GM18502 (cell line): ENCODE measurements at regions not wholly inside any gene's neighbourhood (a gene's known extent, or its start where the extent isn't known, plus 50 kb on each side); places are given as distances from the start of the nearest gene placed in this dataset.

Experiments
- ATAC-seq: cut with Tn5 transposase; IDR thresholded peaks from one replicate; pipeline ENCODE4 v1.9.1; 2021; ENCODE audit warnings: mild to moderate bottlenecking; ENCODE audit not compliant: unreplicated experiment, poor library complexity

DNA sequence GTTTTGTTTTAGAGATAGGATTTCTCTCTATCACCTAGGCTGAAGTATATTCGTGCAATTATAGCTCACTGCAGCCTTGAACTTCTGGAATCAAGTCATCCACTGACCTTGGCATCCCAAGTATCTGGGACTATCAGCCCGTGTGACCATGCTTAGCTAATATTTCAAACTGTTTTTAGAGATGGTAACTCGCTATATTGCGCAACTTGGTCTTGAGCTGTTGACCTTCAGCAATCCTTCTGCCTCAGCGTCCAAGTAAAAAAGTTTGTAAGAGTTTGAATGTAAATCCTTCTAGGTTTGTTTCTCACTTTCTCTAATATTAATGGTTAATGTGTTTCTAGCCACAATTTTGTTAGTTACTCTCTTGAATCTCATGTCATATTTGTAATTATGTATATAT is 1243.5 kb upstream of the CADM2 start:
- ATAC-seq, result no peak

DNA sequence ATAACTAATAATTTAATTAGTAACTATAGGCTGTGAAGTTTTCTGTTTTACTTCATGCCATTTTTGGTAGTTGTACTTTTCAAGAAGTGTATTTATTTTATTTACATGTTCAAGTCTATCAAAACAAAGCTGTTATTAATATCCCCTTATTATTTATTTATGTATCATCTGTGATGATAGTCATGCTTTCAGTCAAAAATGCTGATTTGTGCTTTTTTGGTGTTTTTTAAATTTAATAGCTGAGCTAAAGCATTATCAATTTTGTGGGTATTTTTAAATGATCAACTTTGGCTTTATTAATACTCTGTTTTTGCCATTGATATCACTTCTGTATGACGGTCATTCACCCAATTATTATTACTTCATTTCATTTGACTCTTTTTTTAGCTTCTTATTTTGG is 1229.2 kb upstream of the CADM2 start:
- no peak for ATAC-seq

DNA sequence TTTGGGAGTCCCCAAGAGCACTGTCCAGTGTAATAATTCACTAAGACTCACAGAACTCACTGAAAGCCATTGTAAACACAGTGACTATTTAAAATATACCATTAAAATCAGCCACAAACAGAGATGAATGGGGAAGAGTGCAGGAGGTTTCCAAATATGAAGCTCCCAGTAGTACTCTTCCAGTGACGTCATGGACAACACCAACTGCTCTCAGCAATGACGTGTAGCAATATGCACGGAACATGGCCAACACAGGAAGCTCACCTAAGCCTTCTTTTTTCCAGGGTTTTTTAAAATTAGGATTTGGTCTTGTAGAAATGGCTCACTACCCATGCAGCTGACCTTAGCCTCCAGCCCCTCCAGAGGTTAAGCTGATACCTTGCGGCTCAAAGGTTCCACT is 1224.1 kb upstream of the CADM2 start:
- no peak for ATAC-seq

DNA sequence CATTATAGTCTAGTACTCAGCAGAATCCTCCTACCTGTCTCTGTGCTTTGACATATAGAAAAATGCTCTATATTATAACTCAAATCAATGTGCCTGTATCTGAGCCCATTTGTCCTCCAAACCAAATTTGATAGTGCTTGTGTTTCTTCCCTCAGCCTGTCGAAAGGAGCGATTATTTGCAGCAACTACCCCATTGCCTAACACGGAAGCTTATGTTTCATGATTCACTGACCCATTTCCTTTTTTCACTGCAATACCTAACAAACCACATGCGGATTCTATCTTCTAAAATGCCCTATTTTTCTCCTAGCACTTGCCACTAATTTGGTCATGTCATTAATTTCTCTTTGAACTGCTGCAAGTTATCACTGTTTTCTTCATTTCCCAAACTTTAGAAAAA is 1220.6 kb upstream of the CADM2 start:
- ATAC-seq, result no peak

DNA sequence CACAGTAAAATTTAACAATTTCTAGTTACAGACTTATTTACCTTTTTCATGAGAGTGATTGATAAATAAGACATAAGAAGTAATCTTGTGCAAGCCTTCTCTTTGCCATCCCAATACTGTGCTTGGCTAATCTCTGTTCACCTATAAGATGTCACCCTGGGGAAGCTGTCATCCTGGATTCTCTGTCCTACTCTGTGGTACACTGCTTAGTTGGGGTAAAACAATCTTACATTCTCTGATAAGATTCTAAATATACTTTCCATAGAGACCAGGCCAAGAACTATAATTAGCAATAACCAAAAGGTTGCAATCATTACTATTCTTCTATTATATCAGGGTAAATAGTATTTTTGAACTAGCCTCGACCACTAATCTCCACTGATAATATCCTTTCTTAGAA is 1218.3 kb upstream of the CADM2 start:
- ATAC-seq, result no peak

DNA sequence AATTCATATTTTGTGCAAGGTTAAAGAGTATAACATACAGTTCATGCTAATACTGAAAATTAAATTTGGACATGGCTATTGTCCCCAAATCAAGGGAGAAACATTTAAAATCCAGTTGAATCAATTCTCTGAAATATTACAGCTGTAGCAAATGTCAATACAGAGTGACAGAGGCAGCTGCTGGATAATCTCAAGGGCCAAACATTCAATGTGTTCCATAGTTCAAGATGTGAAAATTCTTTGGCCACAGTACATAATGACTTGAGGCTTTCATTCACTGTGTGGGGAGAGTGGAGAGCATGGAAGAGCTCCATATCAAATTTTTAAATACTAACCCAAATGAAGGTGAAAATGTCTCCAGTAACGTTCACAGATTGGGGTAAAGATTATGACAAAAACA is 1192.8 kb upstream of the CADM2 start:
- ATAC-seq, result no peak

DNA sequence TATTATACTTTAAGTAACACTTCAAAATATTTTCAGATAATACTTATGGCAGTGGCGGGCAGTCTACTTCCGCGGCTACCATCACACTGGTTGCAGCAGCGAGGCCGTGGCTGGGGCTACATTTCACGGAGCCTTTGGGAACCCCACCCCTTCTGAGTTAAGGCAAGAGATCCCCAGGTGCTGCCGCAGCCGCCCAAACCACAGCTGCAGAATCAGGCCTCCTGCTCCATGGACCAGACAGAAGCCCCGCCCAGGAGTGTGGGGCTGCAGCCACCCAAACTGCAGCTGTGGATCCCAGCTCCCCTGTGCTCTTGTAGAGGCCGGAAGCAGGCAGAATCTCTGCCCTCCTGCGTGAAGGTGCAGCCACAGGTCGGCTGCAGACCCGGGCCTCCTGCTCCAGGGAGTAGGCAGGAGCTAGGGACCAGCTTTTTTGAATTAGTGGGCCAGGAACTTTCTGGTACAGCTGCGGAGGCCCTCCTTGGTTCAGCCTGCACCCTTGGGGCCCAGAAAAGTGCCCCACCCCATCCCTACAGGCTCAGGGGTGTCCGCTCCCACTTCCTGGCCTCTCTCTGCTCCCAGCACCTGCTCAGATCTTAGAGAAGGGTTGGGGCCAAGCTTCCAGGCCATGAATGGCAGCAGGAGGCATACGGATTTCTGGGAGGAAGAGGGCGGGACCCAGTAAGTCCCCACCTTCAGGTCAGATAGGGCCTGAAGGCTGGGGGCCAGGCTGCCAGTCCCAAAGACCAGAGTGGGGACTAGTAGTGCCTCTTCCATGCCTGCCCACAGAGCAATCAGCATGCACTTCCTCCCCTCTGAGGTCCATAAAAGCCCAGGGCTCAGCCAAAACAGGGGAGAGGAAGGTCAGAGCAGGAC is 1188.8 kb upstream of the CADM2 start:
- no peak for ATAC-seq

DNA sequence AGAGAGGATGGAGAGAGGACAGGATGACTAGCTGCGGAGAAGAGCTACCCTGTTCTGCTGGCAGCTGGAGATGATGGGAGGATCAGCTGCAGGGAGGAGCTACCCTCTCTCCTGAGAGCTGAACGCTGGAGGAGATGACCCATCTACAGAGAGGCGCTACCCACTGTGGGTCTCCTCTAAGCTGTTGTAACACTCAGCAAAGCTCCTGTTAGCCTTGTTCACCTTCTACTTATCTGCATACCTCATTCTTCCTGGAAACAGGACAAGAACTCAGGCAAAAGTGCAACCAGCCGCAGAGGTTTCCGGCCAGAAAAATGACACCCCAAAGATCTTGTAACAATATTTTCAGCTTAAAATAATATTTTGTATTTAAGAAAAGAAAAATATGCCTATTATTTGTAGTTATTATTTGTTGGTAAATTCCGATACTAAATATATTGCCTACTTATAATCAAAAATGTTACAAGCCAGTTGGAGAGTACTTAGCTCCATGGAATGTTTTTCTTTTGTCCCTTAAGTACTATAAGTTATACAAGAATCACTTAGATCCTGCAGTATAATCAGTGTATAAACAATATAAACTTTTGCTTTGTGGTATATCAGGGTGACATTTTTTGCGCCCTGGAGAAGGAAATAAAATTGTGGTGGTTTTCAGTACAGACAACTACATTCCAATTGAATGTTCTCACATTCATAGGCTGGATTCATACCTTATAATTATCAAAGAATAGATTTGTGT is 1188.0 kb upstream of the CADM2 start:
- no peak for ATAC-seq

DNA sequence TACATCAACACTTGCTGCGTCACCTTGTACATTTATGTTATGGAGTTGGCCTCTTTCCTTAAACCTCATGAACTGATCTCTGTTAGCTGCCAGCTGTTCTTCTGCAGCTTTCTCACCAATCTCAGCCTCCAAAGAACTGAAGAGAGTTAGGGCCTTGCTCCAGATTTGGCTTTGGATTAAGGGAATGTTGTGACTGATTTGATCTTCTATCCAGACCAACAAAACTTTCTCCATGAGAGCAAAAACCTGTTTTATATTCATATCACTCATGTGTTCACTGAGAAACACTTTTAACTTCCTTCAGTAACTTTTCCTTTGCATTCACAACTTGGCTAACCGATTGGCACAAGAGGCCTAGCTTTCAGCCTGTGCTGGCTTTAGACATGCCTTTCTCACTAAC is 1156.0 kb upstream of the CADM2 start:
- no peak for ATAC-seq

DNA sequence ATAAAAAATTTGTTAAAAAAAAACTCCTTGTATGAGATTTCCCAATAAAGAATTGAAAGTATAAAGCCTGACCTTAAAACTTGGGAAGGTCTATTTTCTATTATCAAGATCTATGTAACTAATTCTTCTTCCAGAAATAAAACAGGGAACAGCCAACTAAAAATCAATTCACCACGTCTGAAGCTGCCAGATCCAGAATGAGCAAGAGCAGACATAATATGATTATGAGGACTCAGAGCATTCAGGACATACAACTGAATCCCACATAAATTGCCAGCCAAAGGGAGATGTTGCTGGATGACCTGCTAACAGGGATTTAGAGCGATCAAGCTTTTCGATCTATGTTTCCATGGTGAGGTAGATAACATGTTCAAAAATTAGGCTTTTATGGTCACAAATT is 1151.3 kb upstream of the CADM2 start:
- no peak for ATAC-seq

DNA sequence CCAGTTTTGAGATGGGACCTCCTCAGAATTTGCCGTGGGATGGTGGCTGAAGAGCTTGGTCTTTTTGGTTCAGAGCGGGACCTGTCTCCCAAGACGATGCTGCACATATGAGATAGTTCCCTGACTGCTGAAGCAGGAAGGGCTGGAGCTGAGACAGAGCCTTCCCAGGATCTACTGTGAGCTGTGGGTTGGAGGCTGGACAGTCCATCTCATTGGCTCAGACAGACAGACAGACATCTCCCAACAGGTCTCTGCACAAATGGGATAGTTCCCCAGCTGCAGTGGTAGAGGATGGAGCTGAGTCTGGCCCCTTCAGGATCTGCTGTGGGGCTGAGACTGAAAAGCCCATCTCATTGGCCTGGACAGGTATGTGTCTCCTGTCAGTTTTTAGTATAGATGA is 1145.6 kb upstream of the CADM2 start:
- no peak for ATAC-seq

DNA sequence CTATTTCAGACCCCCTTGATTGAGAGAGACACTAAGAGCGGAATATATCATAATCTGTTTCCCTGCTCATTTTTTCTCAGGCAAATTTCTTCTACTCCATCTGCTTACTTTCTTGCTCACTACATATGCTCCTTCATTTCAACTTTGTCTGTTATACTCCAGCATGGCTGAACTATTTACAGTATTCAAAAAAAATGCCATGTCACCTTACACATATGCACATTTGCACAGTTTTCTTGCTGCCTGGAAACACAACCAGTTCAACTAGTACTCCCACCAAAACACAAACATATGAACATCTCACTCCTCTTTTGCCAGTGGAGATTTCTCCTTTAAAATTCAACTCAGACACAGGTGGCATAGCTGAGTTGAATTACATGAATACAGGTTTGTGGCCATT is 1142.1 kb upstream of the CADM2 start:
- ATAC-seq, result no peak

DNA sequence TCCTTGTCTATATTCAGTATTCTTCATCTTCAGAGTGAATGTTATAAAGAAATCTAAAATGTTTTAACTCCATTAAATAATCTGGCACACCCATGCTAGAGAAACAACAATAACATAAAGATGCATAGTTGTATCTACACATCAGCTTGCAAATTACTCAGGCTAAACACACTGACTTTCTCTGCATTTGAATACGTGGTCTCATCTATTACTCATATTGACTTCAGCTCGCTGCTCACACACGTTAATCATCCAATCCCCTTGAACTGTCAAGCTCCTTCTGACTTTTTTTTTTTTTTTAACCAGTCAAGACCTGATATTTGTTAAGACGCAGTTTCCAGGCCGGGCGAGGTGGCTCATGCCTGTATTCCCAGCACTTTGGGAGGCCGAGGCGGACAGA is 1137.3 kb upstream of the CADM2 start:
- ATAC-seq, result no peak

DNA sequence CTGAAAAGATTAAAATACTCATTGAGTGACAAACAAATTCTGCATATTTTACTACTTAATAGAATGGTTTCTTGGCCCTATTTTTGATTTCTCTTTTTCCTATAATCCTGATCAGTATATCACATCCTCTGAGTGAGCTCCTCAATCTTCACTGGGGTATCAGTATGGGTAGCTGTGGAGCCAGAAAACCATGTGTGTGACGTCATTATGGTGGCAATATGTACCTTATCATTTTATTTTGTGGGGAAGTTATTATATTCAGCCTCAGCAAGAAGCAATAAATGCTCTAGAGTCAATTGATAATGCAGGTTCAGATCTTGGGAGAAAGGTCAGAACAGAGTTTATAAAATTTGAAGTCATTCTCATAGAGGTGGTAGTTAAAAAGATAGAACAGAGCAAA is 1135.7 kb upstream of the CADM2 start:
- ATAC-seq, result no peak

DNA sequence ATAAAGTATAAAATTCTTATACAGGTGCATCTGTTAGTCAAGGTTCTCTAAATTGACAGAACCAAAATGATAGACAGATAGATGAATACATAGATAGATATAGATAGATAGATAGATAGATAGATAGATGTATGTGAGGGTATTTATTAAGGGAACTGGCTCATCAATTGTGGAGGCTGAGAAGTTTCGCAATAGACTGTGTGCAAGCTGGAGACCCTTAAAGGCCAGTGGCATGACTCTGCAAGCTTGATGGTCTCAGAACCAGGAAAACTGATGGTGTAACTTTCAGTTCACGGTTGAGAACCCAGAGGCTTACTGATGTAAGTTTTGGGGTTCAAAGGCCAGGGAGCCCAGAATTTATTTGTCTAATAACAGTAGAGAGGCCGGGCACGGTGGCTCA is 1123.7 kb upstream of the CADM2 start:
- no peak for ATAC-seq

DNA sequence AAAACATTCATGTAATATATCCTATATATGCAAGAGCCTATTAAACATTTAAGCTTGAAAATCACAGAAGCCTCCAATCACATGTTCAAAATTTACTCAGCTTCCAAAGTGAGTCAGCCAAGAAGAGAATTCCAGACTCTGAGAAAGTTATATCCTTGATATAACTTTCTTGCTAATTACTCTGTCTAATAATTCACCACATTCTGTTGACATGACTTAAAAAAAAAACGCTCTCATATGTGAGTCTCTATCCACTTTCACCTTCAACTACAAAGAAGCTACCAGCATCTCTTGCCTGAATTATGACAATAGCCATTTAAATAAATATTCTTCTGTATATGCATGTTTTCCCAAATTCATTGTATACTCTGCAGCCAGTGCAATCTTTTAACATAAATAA is 1116.3 kb upstream of the CADM2 start:
- ATAC-seq, result no peak

DNA sequence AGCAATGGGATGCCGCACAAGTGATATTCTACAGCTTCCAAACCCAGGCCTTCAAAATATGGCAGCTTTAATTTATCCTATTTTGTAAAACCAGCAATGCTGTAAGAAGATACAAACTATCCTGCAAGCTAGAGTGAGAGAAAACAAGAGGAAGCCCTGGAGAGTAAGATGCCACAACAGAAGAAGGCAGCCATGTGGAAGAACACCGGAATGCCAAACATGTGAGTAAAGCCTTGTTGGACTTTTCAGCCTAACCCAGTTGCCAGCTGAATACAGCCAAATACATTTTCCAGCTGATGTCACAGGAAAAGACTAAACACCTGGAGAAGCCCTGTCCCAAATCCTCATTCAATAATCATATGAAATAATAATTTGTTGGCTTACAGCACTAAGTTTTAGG is 1115.1 kb upstream of the CADM2 start:
- ATAC-seq, result no peak

DNA sequence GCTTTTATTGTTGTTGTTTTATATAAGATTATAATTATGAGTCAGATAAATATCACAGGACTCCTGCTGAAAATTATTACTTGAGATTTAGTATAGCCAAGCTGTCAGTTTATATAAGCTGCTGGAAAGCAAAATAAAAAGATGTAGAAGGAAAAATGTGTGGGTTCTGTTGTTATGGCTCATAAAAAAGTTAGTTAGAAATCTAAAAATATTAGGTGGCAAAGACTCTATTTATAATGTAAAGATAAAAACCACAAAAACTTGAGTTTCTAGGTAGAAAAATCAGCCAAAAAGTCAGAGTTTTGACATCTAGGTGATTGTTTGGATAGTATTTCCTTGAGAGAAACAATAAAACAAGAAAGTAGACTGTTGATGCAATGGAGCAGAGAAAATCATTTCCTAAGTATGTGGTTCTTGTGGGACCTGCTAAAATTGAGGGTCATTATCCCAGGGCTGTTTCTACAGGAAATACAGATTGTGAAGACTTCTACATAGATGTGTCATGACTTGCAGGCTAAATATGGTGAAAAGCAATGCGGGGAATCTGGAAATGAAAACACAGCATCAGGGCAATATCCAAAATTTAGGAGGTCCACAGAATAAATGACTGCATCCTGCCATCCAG is 1109.6 kb upstream of the CADM2 start:
- no peak for ATAC-seq

DNA sequence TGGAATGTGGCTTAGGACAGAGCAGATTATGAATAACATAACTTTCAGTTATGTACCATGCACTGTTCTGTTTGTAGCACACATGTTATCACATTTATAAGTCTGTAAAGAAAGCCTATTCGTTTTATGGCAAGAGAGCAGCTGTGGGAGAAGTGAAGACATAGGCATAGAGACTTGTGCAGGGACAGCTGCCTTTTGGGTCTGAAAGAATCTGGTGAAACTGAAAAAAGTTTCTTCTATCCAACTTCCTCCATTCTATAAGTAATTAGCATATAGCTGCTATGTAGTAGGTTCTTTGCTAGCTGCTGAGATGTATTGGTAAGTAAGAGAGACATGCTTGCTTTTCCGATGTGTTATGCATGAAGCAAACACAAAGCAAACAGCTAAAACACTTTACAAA is 1095.4 kb upstream of the CADM2 start:
- no peak for ATAC-seq

DNA sequence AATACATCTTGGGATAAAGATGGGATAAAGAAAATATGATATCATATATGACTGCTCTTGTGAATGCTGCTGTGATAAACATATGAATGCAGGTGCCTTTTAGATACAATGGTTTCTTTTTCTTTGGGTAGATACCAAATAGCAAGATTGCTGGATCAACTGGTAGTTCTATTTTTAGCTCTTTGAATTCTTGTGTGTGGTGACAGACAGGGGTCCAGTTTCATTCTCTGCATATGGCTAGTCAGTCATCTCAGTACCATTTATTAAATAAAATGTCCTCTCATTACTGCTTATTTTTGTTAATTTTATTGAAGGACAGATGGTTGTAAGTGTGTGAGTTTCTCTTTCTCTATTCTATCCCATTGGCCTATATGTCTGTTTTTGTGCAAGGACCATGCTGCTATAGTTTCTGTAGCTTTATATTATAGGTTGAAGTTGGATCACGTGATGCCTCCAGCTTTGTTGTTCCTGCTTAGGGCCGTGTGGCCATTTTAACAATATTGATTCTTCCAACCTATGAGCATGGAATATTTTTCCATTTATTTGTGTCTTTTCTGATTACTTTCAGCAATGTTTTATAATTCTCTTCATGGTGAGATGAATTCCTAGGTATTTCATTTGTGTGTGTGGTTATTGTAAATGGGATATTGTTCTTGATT is 1089.8 kb upstream of the CADM2 start:
- ATAC-seq, result no peak

DNA sequence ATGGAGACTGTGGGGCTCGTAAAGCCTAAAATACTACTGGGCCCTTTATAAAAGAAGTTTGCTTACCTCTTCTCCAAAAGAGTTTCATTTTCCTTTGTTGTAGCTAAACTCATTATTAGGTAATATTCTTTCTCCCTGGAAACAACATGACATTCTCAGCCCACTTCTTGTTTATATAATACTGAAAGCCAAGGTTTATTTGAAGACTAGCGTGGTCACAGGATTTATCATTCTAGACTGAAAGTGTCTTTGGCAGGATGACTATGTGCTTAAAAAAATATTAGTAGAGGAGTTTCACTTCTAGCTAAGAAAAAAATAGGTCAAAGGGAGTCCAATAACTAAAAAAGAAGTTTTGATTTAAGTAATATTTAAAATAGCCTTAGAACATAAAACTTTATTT is 1085.2 kb upstream of the CADM2 start:
- no peak for ATAC-seq
